ENCODE measurements at regions not wholly inside any gene's neighbourhood (a gene's known extent, or its start where the extent isn't known, plus 50 kb on each side); places are given as distances from the start of the nearest gene placed in this dataset.

GRCh38 chr14:76307786-76308780, 67.9 kb upstream of the ESRRB start:
- no peak for DNase-seq

GRCh38 chr14:76309572-76310162, 66.3 kb upstream of the ESRRB start:
- no peak for DNase-seq

GRCh38 chr14:76311079-76311758, 64.7 kb upstream of the ESRRB start:
- DNase-seq, result no peak

- no peak for DNase-seq
Measured at GRCh38 chr14:76312821-76313220, 63.1 kb upstream of the ESRRB start.

- DNase-seq, result no peak
Measured at GRCh38 chr14:76313303-76313702, 62.6 kb upstream of the ESRRB start.

GRCh38 chr14:76313852-76314251, 62.1 kb upstream of the ESRRB start:
- DNase-seq, result no peak

GRCh38 chr14:76314521-76315034, 61.4 kb upstream of the ESRRB start:
- DNase-seq, result no peak

GRCh38 chr14:76320486-76320885, 55.5 kb upstream of the ESRRB start:
- no peak for DNase-seq

GRCh38 chr14:76320975-76321374, 55.0 kb upstream of the ESRRB start:
- no peak for DNase-seq

GRCh38 chr14:76322594-76323220, 53.2 kb upstream of the ESRRB start:
- no peak for DNase-seq

- no peak for DNase-seq
Measured at GRCh38 chr14:76323331-76324050, 52.4 kb upstream of the ESRRB start.

- no peak for DNase-seq
Measured at GRCh38 chr14:76324133-76324532, 51.8 kb upstream of the ESRRB start.

Measured in kidney glomerular epithelial cell (primary cell).